NCI-H2196 (cell line): ENCODE measurements at regions not wholly inside any gene's neighbourhood (a gene's known extent, or its start where the extent isn't known, plus 50 kb on each side); places are given as distances from the start of the nearest gene placed in this dataset.

Experiments
- DNase-seq: peaks from one replicate; lab custom pipeline; 2025; ENCODE audit not compliant: unreplicated experiment; lab: John Stamatoyannopoulos, UW

DNA sequence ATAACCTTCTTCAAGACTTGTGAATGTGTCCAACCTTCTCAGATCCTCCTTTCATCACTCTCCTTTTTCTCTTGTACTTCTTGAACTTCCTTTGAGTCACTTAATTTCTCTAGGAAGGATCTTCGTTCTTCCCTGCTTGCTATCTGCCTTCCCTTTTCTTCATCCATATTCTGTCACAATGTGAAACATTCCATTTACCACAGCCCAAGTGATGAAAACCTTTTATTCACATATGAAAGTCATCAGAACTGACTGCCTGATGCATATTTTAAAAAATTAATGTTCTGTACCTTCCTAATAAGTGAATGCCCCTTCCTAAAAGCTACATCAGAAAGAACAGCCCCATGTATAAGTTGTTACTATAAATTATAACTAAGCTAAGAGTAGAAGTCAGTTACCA, 520.4 kb upstream of the LUZP2 start:
- DNase-seq, result no peak

- no peak for DNase-seq
These were observed 520.0 kb upstream of the LUZP2 start for GRCh38 chr11:23976841-23977271.

DNA sequence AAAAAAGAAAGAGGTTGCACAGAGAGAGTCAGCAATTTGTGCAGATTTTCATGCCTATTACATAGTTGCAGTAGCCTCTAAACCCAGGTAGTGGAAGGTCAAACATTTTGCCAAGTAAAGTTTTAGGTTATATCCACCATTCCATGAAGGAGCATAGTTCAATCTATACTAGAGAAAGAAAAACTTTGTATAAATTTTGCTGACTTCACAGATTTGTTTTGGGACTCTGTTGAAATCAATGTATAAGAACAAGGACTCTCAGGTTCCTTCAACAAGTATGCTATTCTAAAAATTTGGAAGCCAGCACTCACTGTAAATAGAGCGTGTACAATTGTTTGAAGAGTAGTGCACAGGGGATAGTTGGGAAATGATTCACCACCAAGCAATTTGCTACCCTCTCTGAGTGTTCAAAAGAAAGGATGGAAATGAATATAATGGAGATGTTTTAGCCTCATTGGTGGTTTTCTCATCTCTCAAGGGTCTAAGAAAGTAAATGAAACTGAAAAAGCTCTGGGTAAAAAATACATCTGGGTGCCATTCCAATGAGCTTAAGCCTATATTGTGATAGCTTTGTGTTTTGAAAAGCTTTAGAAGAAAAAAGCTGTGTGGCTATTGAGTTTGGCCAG, 508.4 kb upstream of the LUZP2 start:
- DNase-seq, result no peak

GRCh38 chr11:23990346-23991164, 506.3 kb upstream of the LUZP2 start:
- DNase-seq, result no peak

- no peak for DNase-seq
These were observed 505.7 kb upstream of the LUZP2 start for GRCh38 chr11:23991165-23991539.

DNA sequence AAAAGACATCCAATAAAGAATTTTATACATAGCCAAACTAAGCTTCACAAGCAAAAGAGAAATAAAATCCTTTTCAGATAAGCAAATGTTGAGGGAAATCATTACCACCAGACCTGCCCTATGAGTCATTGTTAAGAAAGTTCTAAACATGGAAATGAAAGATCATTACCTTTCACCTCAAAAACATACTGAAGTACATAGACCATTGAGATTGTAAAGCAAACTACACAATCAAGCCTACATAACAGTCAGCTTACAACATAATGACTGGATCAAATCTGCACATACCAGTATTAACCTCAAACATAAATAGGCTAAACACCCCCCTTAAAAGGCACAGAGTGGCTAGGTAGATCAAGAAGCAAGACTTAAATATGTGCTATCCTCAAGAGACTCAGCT, 501.0 kb upstream of the LUZP2 start:
- DNase-seq, result no peak

GRCh38 chr11:23997356-23997755, 499.5 kb upstream of the LUZP2 start:
- DNase-seq, result no peak

GRCh38 chr11:24005202-24005876, 491.5 kb upstream of the LUZP2 start:
- no peak for DNase-seq

- no peak for DNase-seq
These were observed 453.0 kb upstream of the LUZP2 start for GRCh38 chr11:24043842-24044241.

- DNase-seq, result no peak
These were observed 450.1 kb upstream of the LUZP2 start for GRCh38 chr11:24046731-24047130.

DNA sequence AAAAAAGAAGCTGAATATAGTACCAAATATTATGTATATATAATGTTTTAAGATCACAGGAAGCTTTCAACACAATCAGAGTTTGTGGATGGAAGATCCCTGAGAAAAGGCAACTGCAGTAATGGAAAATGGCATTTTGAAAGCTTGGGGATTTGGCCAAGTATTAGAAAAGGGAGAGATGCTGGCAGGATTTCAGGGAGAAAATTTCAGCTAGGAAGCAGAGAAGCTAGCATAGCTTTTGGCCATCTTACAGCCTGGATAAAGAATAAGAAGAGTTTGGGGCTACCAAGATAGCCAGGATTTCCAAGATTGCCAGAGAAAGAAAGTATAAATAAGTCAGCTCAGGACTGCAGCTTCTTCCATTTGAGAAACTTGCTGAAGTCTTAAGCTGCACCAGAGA, 440.8 kb upstream of the LUZP2 start:
- DNase-seq, result no peak

- no peak for DNase-seq
These were observed 436.7 kb upstream of the LUZP2 start for GRCh38 chr11:24060125-24060524.

DNA sequence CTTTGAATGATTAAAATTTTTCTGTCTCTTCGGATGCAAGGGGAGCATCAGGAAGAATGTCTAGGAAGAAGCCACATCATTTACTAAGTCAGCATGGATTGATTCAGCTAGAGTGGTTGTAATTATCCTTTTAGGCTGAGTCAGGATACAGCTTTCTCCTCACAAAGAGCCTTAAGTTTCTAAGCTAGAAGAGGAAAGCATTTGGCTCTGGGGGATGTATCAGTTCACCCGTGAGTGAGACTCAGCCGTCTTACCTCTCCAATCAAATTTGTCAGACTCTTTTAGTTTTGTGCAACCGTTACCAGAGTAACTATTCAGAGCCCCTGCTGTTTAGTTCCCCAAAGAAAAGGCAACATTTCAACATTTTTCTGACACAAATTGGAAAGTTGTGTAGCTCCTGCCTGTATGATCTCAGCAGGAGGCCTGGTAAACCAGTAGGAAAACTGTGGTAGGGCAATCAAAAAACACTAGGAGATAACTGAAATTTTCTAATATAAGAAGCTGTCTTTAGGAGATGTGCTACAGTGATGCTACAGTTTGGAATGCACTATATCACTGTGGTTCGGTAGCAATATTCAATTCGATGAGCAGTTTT, 432.4 kb upstream of the LUZP2 start:
- no peak for DNase-seq

DNA sequence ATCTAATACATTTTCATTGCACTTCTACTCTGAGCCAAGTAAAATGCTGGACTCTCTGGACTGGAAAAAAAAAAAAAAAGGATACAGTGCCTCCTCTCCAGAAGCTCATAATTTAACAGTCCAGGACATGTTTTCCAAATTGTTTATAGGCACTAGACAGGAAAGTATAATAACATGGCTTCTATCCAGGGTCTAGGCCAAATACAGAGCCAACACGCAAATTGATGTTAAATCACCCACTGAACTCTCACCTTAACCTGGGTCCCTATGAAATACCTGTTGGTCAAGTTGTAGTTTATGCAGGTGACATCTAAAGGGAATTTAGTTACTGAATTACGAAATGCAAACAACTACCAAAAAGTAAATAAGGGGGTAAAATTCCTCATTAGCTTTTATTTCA, 428.7 kb upstream of the LUZP2 start:
- no peak for DNase-seq

- DNase-seq, result no peak
These were observed 426.4 kb upstream of the LUZP2 start for GRCh38 chr11:24070435-24070834.

DNA sequence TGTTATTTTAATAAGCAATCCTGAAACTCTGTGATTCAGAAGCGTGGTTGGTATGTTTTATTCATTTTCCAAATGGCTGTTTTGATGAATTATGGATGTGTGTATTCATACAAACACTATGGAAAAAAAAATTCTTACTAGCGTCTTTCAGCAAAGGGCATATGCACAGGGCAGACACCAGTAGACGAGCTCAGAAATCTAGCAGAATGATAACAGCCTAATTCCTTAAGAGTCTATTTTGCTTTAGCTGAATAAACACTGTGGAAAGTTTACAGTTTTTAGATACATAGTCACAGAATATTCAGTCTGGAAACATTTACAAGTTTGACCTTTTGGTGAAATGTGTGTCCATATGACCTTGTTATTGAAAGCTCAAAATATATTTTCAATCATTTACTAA, 418.8 kb upstream of the LUZP2 start:
- DNase-seq, result no peak

GRCh38 chr11:24082241-24082640, 414.6 kb upstream of the LUZP2 start:
- no peak for DNase-seq

DNA sequence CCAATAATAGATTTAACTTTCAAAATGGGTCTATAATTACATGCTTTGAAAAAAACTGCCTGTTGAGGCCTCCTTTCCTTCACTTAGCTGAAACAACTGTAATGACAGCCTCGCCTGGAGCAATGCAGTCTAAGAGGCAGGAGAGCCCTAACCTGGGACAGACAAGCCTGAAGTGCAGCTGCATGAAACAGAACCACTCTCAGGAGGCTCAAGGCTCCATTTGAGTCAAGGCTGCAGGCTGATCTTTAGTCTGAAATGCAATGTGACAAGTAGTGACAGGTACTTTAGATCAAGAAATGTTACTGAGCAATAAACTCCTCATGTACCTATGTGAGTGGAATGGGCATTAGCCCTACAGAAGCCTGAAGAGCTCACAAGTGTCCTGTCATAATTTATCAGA, 414.0 kb upstream of the LUZP2 start:
- DNase-seq, result no peak

DNA sequence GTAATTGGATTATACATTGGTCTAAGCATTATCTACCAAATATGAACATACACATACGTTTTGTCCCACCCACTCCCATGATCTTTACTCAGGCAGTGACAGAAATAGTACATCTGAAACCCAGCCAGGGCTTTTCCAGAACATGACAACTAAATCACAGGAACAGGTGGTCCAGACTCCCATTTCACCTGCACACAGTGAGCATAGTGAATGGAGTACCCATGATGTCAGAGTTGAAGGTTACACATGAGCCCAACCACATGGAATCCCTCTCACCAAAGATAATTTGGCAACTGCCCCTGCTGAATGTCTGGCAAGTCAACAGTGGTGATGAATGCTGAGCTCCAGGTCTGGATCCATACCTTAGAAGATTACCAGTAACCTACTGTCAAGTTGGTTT, 411.9 kb upstream of the LUZP2 start:
- no peak for DNase-seq

DNA sequence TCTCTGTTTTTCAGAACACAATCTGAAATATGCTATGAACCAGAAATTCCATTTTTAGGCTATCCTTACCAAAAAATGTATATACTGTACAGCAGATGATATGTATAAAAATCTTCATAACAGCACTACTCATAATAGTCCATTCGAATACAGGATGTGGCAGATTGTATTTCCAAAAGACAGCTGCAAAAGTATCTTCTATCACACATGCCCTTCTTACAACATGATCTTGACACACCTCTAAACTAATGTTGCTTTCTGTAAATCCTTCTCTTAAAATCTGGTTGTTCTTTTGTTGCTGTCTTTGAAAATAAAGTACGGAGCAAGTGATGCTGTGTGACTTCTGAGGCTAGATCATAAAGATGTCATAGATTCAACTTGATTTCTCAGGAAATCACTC, 409.9 kb upstream of the LUZP2 start:
- DNase-seq, result no peak

DNA sequence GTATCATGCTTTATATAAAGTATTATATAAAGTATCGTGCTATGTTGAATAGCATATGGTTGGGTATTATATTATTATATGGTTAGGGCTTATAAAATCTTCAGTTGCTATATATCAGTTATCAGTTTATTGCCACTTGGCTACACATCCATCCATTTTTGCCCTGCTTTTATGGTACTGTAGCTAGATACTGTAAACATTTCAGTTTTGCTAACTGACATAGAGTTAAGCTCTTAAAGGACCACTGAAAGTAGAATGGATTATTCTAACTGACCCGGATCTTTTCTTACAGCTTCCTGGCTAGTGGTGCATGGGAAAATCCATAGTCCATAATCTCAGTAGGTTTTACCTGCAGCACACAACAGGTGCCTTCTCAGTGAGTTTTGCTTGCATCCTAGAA, 405.3 kb upstream of the LUZP2 start:
- DNase-seq, result no peak

DNA sequence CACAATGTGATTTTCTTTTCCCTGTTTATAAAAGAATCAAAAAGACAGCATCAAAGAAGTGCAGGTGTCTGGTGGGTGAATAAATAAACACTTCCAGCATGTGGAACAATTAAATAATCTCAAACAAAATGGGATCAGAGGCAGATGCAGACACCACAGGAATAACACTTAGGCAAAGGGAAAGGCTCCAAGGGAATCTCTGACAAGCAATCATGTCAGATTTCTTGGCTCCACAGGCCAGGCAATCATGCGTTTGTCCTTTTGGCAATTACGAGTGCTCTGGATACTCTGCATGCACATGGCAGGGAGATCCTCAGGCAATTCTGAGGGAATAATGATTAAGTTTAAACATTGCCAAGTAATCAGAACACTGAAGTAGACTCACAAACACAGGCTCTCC, 403.5 kb upstream of the LUZP2 start:
- DNase-seq, result no peak
